Tibial nerve (tissue), 4 donors: ENCODE measurements at regions not wholly inside any gene's neighbourhood (a gene's known extent, or its start where the extent isn't known, plus 50 kb on each side); places are given as distances from the start of the nearest gene placed in this dataset.
"Not testable (repeated sequence)": the region's sequence is repeated elsewhere in the genome, so short reads cannot be mapped to it uniquely, and the experiment has no call there.

Experiments
- DNase-seq, 2 donors: peaks; one replicate each; pipeline ENCODE4 v3.0.0-alpha.2; 2019; ENCODE audit warnings: low spot score in 2 of 2
- H3K27ac ChIP-seq, 4 donors: fragments of 200-600 bp; sonication (generic) in 3 of 4; one replicate each; pipeline ENCODE4 v1.5.1; 2017 to 2019; ENCODE audit warnings: mild to moderate bottlenecking in 1 of 4
- H3K27me3 ChIP-seq, 2 donors: fragments of 200-600 bp; sonication (generic) in 1 of 2; one replicate each; pipeline versions ENCODE4 v1.5.1 to v1.6.0; 2017 to 2019
- H3K36me3 ChIP-seq, 3 donors: fragments of 200-600 bp; sonication (generic); one replicate each; pipeline ENCODE4 v1.5.1; 2018 to 2019
- H3K4me1 ChIP-seq, 4 donors: fragments of 200-600 bp; sonication (generic) in 3 of 4; one replicate each; pipeline ENCODE4 v1.5.1; 2017 to 2019
- H3K4me3 ChIP-seq, 4 donors: fragments of 200-600 bp; sonication (generic) in 3 of 4; one replicate each; pipeline ENCODE4 v1.5.1; 2017 to 2019; ENCODE audit warnings: mild to moderate bottlenecking in 1 of 4, moderate library complexity in 1 of 4
- H3K9me3 ChIP-seq, 4 donors: fragments of 200-600 bp; sonication (generic) in 3 of 4; one replicate each; pipeline ENCODE4 v1.5.1; 2017 to 2019
- CTCF ChIP-seq, 5 experiments: fragments of 200-600 bp in 3 of 5; fragments of 450-650 bp in 2 of 5; sonication (generic) in 3 of 5; IDR thresholded peaks; one replicate each; pipeline ENCODE4 v1.5.1; 2016 to 2019; ENCODE audit warnings: antibody characterized with exemption in 5 of 5, mild to moderate bottlenecking in 3 of 5, moderate library complexity in 2 of 5
- EP300 ChIP-seq, 2 donors: sonication (generic); formaldehyde crosslinking; IDR thresholded peaks; one replicate each; pipeline ENCODE4 v1.6.1; 2017; ENCODE audit warnings: antibody characterized with exemption in 2 of 2, mild to moderate bottlenecking in 1 of 2
- POLR2A ChIP-seq, 2 donors: fragments of 450-650 bp; IDR thresholded peaks; one replicate each; pipeline ENCODE4 v1.6.1; 2017; ENCODE audit warnings: antibody characterized with exemption in 2 of 2, mild to moderate bottlenecking in 2 of 2, moderate library complexity in 2 of 2
- WGBS, 2 donors: methylation state at CpG; one replicate each; pipeline ENCODE4 v1.1.5; 2018; 5-methylcytosine and 5-hydroxymethylcytosine counted together

DNA sequence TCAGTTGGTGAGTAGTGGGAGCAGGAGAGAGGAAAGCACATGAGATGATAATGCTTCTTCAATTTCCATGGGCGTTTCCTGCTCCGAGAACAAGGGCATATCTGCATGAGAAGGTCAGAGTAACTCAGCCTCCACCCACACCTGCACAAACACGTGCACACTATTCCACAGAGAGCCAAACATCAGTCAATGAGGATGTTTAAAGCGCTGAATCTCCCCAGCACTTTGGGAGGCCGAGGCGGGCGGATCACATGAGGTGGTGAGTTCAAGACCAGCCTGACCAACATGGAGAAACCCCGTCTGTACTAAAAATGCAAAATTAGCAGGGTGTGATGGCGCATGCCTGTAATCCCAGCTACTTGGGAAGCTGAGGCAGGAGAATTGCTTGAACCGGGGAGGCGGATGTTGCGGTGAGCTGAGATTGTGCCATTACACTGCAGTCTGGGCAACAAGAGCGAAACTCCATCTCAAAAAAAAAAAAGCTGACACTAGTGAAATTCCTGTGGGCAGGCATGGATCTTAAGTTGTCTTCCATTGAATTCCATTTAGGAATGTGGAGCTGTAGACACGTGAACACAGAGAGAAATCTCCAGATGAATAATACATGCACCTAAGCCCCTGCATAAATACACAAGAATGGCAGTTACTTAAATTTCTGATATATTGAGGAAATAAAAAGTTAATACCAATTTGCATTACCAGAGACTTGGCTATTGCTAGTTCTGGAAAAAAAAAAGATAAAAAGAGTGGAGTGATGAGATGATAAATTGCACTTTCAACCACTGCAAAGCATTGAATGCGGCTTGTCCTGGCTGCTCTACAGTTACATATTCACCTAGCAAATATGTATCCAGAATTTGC is 1097.4 kb upstream of the TMEM132C start:
- DNase-seq, result no peak
- WGBS, 2 donors, result 80% methylated on average over 15 of the region's 15 CpGs

DNA sequence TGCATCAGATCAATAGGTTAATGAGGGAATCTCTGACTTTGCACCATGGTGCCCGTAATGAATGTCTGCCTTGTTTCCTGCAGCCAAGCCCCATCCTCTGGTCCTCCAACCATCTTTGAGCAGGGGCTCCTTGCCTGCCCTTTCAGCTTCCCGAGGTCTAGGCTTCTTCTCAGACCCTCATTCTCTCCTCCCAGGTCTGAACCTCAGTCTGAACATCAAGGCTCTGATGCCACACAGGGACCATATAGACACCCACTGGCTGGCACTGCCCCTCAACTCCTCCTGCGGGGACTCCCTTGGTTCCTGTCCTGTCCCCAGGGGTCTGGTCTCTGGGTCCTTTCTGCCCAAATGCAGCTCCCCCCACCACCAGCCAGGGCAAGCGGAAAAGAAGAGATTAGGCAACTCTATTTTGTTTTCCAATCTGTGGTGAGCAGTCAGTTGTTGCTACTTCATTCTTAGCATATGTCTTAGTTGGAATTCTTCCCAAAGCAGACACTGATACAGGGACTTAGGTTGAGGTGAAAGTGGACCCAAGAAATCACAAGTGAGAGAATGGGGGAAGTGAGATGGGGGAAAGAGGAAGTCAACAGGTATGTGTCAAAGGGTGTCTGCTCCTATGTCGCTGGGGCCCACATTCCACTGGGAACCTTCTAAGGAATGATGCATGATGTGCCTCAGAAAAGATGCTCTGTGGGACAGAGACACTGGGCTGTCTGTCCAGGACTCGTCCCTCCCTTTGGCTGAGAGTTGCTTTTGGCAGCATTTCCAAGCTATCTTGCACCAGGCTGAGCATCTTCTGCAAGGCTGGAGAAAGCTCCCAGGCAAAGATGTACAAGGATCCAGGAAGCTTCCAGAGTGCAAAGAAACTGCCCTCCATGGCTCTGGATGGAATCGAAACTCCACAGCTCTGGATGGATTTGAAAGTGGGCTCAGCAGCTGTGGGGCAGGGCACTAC is 1096.5 kb upstream of the TMEM132C start:
- no peaks in the 10 kb centered on the region for H3K9me3 ChIP-seq
- no peaks in the 10 kb centered on the region for H3K36me3 ChIP-seq
- no peak for TF ChIP-seq EP300 (IDR thresholded peaks at IDR 0.05)
- no peak for TF ChIP-seq POLR2A (IDR thresholded peaks at IDR 0.05)
- no peak for TF ChIP-seq CTCF (IDR thresholded peaks at IDR 0.05)
- peaks cover 0 to 8% (median 0%) of the 10 kb centered on the region in 4 donors for H3K4me1 ChIP-seq
- 47 to 52% methylated on average over 7 of the region's 7 CpGs for WGBS, 2 donors
- H3K4me3 ChIP-seq, result no peak overlapping the region
- no peaks in the 10 kb centered on the region for H3K27me3 ChIP-seq
- DNase-seq, result peak; percentile 19 to 38
- no peak overlapping the region for H3K27ac ChIP-seq

More for the DNA sequence above, 1097.4 kb upstream of the TMEM132C start:
- Histone ChIP-seq H3K4me1 (peaks cover 0 to 8% (median 0%) of the 10 kb centered on the region in 4 donors), H3K27me3 (no peaks in the 10 kb centered on the region), H3K27ac (no peak overlapping the region), H3K4me3 (no peak overlapping the region), H3K36me3 (no peaks in the 10 kb centered on the region), H3K9me3 (no peaks in the 10 kb centered on the region)
- no peak for TF ChIP-seq CTCF (IDR thresholded peaks at IDR 0.05)
- TF ChIP-seq EP300 (IDR thresholded peaks at IDR 0.05), result no peak

DNA sequence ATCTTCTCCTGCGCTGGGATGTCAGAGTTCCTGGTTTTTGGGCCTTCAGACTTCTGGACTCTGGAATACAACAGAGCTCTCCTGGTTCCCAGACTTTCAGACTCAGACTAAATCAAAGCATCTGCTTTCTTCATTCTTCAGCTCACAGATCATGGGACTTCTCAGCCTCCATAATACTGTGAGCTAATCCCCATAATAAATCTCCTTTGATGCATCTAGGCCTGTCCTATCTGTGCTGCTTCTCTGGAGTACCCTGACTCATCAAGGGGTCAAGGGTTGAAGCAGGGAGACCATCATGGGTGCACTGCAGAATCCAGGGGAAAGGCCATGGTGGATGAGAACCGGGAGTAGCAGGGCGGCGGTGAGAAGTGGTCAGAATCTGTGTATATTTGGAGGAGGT is 1094.1 kb upstream of the TMEM132C start:
- TF ChIP-seq CTCF (IDR thresholded peaks at IDR 0.05) (no peak), POLR2A (IDR thresholded peaks at IDR 0.05) (no peak), EP300 (IDR thresholded peaks at IDR 0.05) (no peak)
- H3K4me1 ChIP-seq, result peaks cover 0 to 4% (median 0%) of the 10 kb centered on the region in 4 donors
- 92 to 94% methylated on average over 4 of the region's 4 CpGs for WGBS, 2 donors
- no peak for DNase-seq
- no peaks in the 10 kb centered on the region for H3K27me3 ChIP-seq
- no peaks in the 10 kb centered on the region for H3K36me3 ChIP-seq
- no peak overlapping the region for H3K4me3 ChIP-seq
- no peak overlapping the region for H3K27ac ChIP-seq
- peaks cover 0 to 17% (median 4%) of the 10 kb centered on the region in 4 donors for H3K9me3 ChIP-seq

DNA sequence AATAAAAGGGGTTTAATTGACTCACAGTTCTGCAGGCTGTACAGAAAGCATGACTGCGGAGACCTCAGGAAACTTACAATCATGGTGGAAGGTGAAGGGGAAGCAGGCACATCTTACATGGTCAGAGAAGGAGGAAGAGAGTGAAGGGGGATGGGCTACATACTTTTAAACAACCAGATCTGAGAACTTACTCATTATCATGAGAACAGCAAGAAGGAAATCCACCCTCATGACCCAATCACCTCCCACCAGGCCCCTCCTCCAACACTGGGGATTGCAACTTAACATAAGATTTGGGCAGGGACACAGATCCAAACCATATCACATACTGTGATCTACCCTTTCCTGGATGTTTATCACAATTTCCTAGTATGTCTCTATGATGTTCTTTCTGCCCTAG is 1093.0 kb upstream of the TMEM132C start:
- H3K9me3 ChIP-seq, result peaks cover 0 to 17% (median 4%) of the 10 kb centered on the region in 4 donors
- H3K4me1 ChIP-seq, DNase-seq, H3K4me3 ChIP-seq, H3K27me3 ChIP-seq, H3K27ac ChIP-seq, H3K36me3 ChIP-seq: not testable (repeated sequence)
- WGBS, 2 donors, result 88 to 92% methylated on average over 1 of the region's 1 CpG

GRCh38 chr12:127174881-127175280 is 1092.1 kb upstream of the TMEM132C start:
- DNase-seq, result no peak
- no peak overlapping the region for H3K27ac ChIP-seq
- peaks cover 0 to 17% (median 4%) of the 10 kb centered on the region in 4 donors for H3K9me3 ChIP-seq
- no peak for TF ChIP-seq CTCF (IDR thresholded peaks at IDR 0.05)
- TF ChIP-seq POLR2A (IDR thresholded peaks at IDR 0.05), result no peak
- no peak for TF ChIP-seq EP300 (IDR thresholded peaks at IDR 0.05)
- WGBS, 2 donors, result 68 to 69% methylated on average over 6 of the region's 6 CpGs
- H3K36me3 ChIP-seq, result no peaks in the 10 kb centered on the region
- peaks cover 0 to 4% (median 0%) of the 10 kb centered on the region in 4 donors for H3K4me1 ChIP-seq
- no peak overlapping the region for H3K4me3 ChIP-seq
- no peaks in the 10 kb centered on the region for H3K27me3 ChIP-seq
